Peyer's patch (tissue), 4 donors: ENCODE measurements at regions not wholly inside any gene's neighbourhood (a gene's known extent, or its start where the extent isn't known, plus 50 kb on each side); places are given as distances from the start of the nearest gene placed in this dataset.
A peak's percentile ranks its signal among the peaks of the same experiment; 100 is the strongest.

Source experiments
- DNase-seq, 3 donors: peaks; one replicate each; pipeline ENCODE4 v3.0.0-alpha.2; 2017 to 2019
- H3K27ac ChIP-seq, 4 donors: fragments of 200-600 bp; sonication (generic); one replicate each; pipeline ENCODE4 v1.5.1; 2016 to 2019
- H3K27me3 ChIP-seq, 2 donors: fragments of 200-600 bp; sonication (generic); one replicate each; pipeline ENCODE4 v1.5.1; 2019
- H3K36me3 ChIP-seq, 3 donors: fragments of 200-600 bp; sonication (generic); one replicate each; pipeline ENCODE4 v1.5.1; 2016 to 2019
- H3K4me1 ChIP-seq, 4 donors: fragments of 200-600 bp; sonication (generic); one replicate each; pipeline ENCODE4 v1.5.1; 2016 to 2019
- H3K4me3 ChIP-seq, 4 donors: fragments of 200-600 bp; sonication (generic); 1 replicate in 3 of 4; 2 replicates in 1 of 4; pipeline ENCODE4 v1.5.1; 2016 to 2019; ENCODE audit warnings: mild to moderate bottlenecking in 1 of 4
- H3K9me3 ChIP-seq, 4 donors: fragments of 200-600 bp; sonication (generic); one replicate each; pipeline ENCODE4 v1.5.1; 2016 to 2019; ENCODE audit warnings: mild to moderate bottlenecking in 1 of 4
- POLR2A ChIP-seq, 2 donors: fragments of 450-650 bp; IDR thresholded peaks; one replicate each; pipeline ENCODE4 v1.5.1; 2017; ENCODE audit warnings: antibody characterized with exemption in 2 of 2, mild to moderate bottlenecking in 2 of 2, moderate library complexity in 2 of 2
- TF ChIP-seq, protein P1 (sequence below), 6 experiments: fragments of 450-650 bp in 4 of 6; fragments of 200-600 bp in 2 of 6; sonication (generic) in 1 of 6; IDR thresholded peaks; one replicate each; pipeline ENCODE4 v1.5.1; 2017 to 2019; ENCODE audit warnings: antibody characterized with exemption in 6 of 6, mild to moderate bottlenecking in 3 of 6, moderate library complexity in 1 of 6

DNA sequence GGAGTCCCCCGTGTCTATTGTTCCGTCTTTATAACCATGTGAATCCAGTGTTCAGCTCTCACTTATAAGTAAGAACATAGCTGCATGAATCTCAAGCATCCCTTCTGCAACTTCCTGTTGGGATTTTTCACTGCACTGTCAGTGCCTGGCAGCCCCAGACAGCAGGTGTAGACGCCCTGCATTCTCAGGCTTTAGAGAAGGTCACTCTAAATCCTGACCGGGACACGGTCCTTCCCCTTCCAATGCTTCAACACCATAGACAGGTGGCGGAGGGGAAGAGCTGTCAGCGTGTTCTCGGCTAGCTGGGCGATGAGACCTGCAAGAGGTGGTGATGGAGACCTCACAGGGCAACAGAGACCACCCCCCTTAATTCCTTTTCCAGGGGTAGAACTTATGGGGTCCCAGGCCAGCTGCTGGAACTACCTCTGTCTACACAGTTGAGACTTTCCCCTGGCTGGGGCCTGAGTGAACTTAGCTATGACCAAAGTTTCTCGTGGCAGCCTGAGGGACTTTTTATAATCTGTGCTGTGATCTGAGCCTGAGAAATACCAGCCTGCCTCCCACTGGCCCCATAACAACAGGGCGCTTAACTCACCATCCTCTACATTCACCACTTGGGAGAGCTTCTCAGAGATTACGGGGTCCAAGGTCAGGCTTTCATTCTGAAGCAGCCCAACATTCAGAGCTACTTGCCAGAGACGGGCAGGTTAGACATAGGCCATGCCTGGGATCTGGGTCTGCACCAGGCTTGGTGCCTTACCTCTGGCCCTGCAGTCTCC is 143.2 kb upstream of the TNRC6C start:
- Histone ChIP-seq H3K27me3 (no peaks in the 10 kb centered on the region), H3K27ac (no peak overlapping the region), H3K9me3 (no peaks in the 10 kb centered on the region), H3K36me3 (no peaks in the 10 kb centered on the region), H3K4me1 (no peaks in the 10 kb centered on the region), H3K4me3 (no peak overlapping the region)
- TF ChIP-seq POLR2A (IDR thresholded peaks at IDR 0.05): no peak
- TF ChIP-seq, protein P1, sequence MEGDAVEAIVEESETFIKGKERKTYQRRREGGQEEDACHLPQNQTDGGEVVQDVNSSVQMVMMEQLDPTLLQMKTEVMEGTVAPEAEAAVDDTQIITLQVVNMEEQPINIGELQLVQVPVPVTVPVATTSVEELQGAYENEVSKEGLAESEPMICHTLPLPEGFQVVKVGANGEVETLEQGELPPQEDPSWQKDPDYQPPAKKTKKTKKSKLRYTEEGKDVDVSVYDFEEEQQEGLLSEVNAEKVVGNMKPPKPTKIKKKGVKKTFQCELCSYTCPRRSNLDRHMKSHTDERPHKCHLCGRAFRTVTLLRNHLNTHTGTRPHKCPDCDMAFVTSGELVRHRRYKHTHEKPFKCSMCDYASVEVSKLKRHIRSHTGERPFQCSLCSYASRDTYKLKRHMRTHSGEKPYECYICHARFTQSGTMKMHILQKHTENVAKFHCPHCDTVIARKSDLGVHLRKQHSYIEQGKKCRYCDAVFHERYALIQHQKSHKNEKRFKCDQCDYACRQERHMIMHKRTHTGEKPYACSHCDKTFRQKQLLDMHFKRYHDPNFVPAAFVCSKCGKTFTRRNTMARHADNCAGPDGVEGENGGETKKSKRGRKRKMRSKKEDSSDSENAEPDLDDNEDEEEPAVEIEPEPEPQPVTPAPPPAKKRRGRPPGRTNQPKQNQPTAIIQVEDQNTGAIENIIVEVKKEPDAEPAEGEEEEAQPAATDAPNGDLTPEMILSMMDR (IDR thresholded peaks at IDR 0.05): no peak
- DNase-seq: peak in 1 of 3 donors; percentile 26

DNA sequence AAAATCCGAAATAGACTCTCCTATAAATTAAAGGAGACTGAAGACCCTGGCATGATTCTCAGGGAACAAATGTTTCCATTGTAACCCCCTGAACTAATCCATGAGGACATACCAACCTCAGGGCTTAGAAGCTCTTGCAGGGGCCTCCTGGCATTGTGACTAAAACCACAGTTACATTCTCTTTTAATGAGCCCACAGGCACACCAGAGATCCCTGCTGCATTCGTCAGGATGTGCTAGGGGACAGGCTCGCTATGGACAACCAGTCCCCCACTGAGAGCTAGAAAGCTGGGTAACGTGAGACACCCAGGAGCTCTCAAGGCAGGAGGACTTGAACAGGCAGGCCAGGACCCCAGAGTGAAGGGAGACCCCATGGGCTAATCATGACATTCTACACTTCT is 140.6 kb upstream of the TNRC6C start:
- H3K9me3 ChIP-seq: no peaks in the 10 kb centered on the region
- H3K27me3 ChIP-seq: no peaks in the 10 kb centered on the region
- no peak overlapping the region for H3K27ac ChIP-seq
- H3K36me3 ChIP-seq: no peaks in the 10 kb centered on the region
- no peak for TF ChIP-seq POLR2A (IDR thresholded peaks at IDR 0.05)
- TF ChIP-seq, protein P1 (IDR thresholded peaks at IDR 0.05): no peak
- H3K4me1 ChIP-seq: no peaks in the 10 kb centered on the region
- no peak for DNase-seq
- H3K4me3 ChIP-seq: no peak overlapping the region

DNA sequence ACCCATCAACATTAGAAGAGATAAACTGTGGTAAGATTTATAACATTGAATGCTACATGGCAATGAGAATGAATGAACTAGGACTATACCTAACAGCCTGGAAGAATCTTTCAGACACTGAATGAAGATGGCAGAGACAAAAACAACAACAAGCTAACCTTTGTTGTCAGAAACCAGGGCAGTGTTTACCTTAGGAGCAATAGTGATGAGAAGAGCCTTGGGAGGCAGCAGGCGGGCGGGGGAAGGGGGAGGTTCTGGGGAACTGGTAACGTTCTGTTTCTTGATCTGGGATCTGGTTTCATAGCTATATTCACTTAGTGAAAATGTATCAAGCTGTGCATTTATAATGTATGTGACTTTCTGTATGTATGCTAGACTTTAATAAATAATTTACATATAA is 139.0 kb upstream of the TNRC6C start:
- no peaks in the 10 kb centered on the region for H3K4me1 ChIP-seq
- no peaks in the 10 kb centered on the region for H3K9me3 ChIP-seq
- no peak overlapping the region for H3K4me3 ChIP-seq
- H3K36me3 ChIP-seq: no peaks in the 10 kb centered on the region
- no peak overlapping the region for H3K27ac ChIP-seq
- TF ChIP-seq, protein P1 (IDR thresholded peaks at IDR 0.05): no peak
- TF ChIP-seq POLR2A (IDR thresholded peaks at IDR 0.05): no peak
- peak in 1 of 3 donors; percentile 2 for DNase-seq
- no peaks in the 10 kb centered on the region for H3K27me3 ChIP-seq

DNA sequence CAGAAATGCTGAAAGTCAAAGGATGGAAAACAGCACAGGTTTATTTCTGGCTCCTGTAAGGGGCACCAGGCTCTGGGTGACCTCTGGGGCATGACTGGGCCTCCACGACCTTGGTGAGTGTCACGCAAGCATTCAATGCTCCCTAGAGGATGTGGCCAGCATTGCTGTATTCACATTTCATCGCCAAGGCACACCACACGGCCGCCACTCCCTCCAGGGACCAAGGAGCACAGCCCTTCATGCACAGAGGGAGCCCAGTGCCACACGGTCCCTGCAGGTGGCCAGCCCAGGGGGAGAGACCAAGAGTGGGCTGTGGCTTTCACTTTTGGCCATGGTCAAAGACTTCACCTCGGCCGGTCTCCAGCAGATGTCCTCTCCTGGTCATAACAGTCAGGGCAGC is 137.4 kb upstream of the TNRC6C start:
- TF ChIP-seq POLR2A (IDR thresholded peaks at IDR 0.05): no peak
- TF ChIP-seq, protein P1 (IDR thresholded peaks at IDR 0.05): no peak
- Histone ChIP-seq H3K27ac (no peak overlapping the region), H3K36me3 (no peaks in the 10 kb centered on the region), H3K9me3 (no peaks in the 10 kb centered on the region), H3K4me1 (no peaks in the 10 kb centered on the region), H3K27me3 (no peaks in the 10 kb centered on the region), H3K4me3 (no peak overlapping the region)
- DNase-seq: peak in 1 of 3 donors; percentile 48

DNA sequence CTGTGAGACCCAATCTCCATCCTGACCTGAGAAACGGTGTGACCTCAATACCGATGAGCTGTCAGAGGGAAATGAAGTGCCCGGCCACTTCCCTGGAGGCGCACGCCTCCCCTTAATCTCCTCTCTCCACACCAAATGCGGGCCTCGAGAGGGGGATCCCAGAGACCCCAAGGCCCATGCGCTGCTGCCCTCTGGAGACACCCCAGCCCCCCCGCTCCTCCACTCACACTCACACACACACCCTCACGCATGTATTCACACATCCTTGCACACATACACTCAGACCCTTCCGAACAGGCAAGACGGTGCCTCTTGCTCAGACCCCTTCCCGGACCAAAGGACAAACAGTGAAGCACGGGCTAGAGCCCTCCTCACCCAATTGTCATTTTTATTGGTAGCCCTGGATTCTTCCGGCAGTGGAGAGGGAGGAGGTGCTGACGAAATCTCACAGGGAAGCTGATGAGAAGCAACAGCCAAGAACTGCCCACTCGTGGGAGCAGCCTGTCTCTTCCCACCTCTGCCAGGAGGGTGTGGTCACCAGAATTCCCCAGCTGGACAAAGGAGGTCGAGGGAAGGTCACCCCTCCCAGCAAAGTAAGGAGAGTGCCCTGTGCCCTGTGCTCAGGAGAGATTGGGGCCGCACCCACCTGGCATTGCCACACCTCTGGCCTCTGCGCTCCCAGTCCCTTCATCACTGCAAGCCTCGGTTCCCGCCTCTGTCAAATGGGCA is 136.0 kb upstream of the TNRC6C start:
- no peak for TF ChIP-seq POLR2A (IDR thresholded peaks at IDR 0.05)
- TF ChIP-seq, protein P1 (IDR thresholded peaks at IDR 0.05): no peak
- Histone ChIP-seq H3K27me3 (no peaks in the 10 kb centered on the region), H3K27ac (no peak overlapping the region), H3K4me3 (no peak overlapping the region), H3K9me3 (no peaks in the 10 kb centered on the region), H3K36me3 (no peaks in the 10 kb centered on the region), H3K4me1 (no peaks in the 10 kb centered on the region)
- peak in 1 of 3 donors; percentile 50 for DNase-seq
